Upper lobe of left lung (tissue), 6 donors: ENCODE measurements at regions not wholly inside any gene's neighbourhood (a gene's known extent, or its start where the extent isn't known, plus 50 kb on each side); places are given as distances from the start of the nearest gene placed in this dataset.

ENCODE experiments used
- ATAC-seq, 2 donors: fragments of 200-7000 bp; cut with Tn5 transposase; one replicate each; pipeline ENCODE4 v1.9.1; 2022; ENCODE audit warnings: mild to moderate bottlenecking in 2 of 2, moderate library complexity in 2 of 2; ENCODE audit not compliant: low FRiP score in 2 of 2
- DNase-seq, 2 donors: peaks; one replicate each; pipeline ENCODE4 v3.0.0-alpha.2; 2019 to 2020
- H3K27ac ChIP-seq, 4 donors: fragments of 200-600 bp; sonication (generic); one replicate each; pipeline ENCODE4 v1.5.1; 2016 to 2019
- H3K27me3 ChIP-seq, 4 donors: fragments of 200-600 bp; sonication (generic); one replicate each; pipeline ENCODE4 v1.5.1; 2017 to 2019
- H3K36me3 ChIP-seq, 4 donors: fragments of 200-600 bp; sonication (generic); one replicate each; pipeline ENCODE4 v1.5.1; 2016 to 2019
- H3K4me1 ChIP-seq, 4 donors: fragments of 200-600 bp; sonication (generic); one replicate each; pipeline ENCODE4 v1.5.1; 2018 to 2019
- H3K4me3 ChIP-seq, 4 donors: fragments of 200-600 bp; sonication (generic); one replicate each; pipeline ENCODE4 v1.5.1; 2017 to 2019; ENCODE audit warnings: mild to moderate bottlenecking in 2 of 4, moderate library complexity in 1 of 4
- H3K9me3 ChIP-seq, 4 donors: fragments of 200-600 bp; sonication (generic); one replicate each; pipeline ENCODE4 v1.5.1; 2018 to 2019
- EP300 ChIP-seq, 4 donors: sonication (generic); formaldehyde crosslinking; IDR thresholded peaks; one replicate each; pipeline ENCODE4 v1.5.1; 2017; ENCODE audit warnings: antibody characterized with exemption in 4 of 4, control low read depth in 2 of 4
- POLR2A ChIP-seq, 4 donors: fragments of 450-650 bp; IDR thresholded peaks; one replicate each; pipeline ENCODE4 v1.5.1; 2016 to 2017; ENCODE audit warnings: antibody characterized with exemption in 4 of 4, mild to moderate bottlenecking in 2 of 4
- POLR2AphosphoS5 ChIP-seq, 2 donors: sonication (generic); formaldehyde crosslinking; IDR thresholded peaks; one replicate each; pipeline ENCODE4 v1.5.1; 2017; ENCODE audit warnings: antibody characterized with exemption in 2 of 2
- WGBS, 2 donors: methylation state at CpG; one replicate each; pipeline ENCODE4 v1.1.5; 2017 to 2018; 5-methylcytosine and 5-hydroxymethylcytosine counted together
- TF ChIP-seq, protein P1 (sequence below), 6 experiments: fragments of 450-650 bp in 4 of 6; fragments of 200-600 bp in 2 of 6; sonication (generic) in 2 of 6; IDR thresholded peaks; one replicate each; pipeline ENCODE4 v1.5.1; 2016 to 2019; ENCODE audit warnings: antibody characterized with exemption in 6 of 6
- donor health status: DM: no; HTN: no; CAD: no; lungs with moderate emphysema.
- donor health status: DM: no; HTN: yes; CAD: no; lungs with severe emphysema.

DNA sequence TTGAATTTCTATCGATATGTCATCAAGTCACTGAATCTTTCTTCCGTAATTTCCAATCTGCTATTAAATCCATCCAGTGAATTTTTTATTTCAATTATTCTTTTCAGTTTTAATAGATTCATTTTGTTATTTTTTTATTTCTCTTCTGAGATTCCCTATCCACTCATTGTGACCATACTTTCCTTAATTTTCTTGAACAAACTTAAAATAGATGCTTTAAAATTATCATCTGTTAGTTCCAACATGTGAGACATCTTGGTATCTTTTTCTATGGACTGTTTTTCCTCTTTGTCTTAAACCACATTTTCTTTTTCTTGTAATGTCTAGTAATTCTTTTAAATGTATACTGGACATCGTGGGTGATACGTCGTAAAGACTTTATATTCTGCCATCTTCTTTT is 236.6 kb upstream of the TLE3 start:
- DNase-seq, result no peak
- no peak for ATAC-seq
- Histone ChIP-seq H3K36me3 (no peaks in the 10 kb centered on the region), H3K4me3 (no peak overlapping the region), H3K9me3 (peaks cover 0 to 14% (median 8%) of the 10 kb centered on the region in 4 donors), H3K27me3 (no peaks in the 10 kb centered on the region), H3K4me1 (peaks cover 0 to 3% (median 1%) of the 10 kb centered on the region in 4 donors), H3K27ac (no peak overlapping the region)
- TF ChIP-seq POLR2AphosphoS5 (IDR thresholded peaks at IDR 0.05) (no peak), EP300 (IDR thresholded peaks at IDR 0.05) (no peak), POLR2A (IDR thresholded peaks at IDR 0.05) (no peak)
- TF ChIP-seq, protein P1, sequence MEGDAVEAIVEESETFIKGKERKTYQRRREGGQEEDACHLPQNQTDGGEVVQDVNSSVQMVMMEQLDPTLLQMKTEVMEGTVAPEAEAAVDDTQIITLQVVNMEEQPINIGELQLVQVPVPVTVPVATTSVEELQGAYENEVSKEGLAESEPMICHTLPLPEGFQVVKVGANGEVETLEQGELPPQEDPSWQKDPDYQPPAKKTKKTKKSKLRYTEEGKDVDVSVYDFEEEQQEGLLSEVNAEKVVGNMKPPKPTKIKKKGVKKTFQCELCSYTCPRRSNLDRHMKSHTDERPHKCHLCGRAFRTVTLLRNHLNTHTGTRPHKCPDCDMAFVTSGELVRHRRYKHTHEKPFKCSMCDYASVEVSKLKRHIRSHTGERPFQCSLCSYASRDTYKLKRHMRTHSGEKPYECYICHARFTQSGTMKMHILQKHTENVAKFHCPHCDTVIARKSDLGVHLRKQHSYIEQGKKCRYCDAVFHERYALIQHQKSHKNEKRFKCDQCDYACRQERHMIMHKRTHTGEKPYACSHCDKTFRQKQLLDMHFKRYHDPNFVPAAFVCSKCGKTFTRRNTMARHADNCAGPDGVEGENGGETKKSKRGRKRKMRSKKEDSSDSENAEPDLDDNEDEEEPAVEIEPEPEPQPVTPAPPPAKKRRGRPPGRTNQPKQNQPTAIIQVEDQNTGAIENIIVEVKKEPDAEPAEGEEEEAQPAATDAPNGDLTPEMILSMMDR (IDR thresholded peaks at IDR 0.05), result no peak
- WGBS, 2 donors, result 96 to 98% methylated on average over 5 of the region's 5 CpGs

DNA sequence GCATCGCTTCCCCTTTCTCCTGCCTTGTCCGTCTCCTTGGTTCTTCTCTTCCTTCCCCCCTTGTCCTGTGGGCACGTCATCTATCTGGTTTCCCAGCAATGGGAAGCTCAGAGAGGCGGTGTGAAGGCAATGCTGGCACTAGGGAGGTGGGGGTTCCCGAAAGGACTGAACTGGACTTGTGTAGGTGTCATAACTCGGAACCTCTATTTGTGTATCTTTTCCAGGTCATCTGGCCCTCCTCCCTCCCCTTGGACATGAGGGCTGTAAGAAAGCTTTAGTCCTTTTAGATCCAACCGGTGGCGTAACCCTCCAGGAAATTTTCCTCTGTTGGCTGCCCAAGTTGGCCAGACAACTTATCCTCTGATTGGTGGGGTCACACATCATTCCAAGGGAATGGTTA is 231.5 kb upstream of the TLE3 start:
- DNase-seq (no peak), ATAC-seq (peak in 1 of 2 donors; percentile 39)
- H3K4me3 ChIP-seq, result no peak overlapping the region
- no peaks in the 10 kb centered on the region for H3K36me3 ChIP-seq
- peaks cover 10 to 22% (median 18%) of the 10 kb centered on the region in 4 donors for H3K4me1 ChIP-seq
- no peaks in the 10 kb centered on the region for H3K27me3 ChIP-seq
- H3K27ac ChIP-seq, result no peak overlapping the region
- peaks cover 0 to 3% (median 1%) of the 10 kb centered on the region in 4 donors for H3K9me3 ChIP-seq
- 67 to 80% methylated on average over 8 of the region's 8 CpGs for WGBS, 2 donors
- TF ChIP-seq EP300 (IDR thresholded peaks at IDR 0.05), result no peak

DNA sequence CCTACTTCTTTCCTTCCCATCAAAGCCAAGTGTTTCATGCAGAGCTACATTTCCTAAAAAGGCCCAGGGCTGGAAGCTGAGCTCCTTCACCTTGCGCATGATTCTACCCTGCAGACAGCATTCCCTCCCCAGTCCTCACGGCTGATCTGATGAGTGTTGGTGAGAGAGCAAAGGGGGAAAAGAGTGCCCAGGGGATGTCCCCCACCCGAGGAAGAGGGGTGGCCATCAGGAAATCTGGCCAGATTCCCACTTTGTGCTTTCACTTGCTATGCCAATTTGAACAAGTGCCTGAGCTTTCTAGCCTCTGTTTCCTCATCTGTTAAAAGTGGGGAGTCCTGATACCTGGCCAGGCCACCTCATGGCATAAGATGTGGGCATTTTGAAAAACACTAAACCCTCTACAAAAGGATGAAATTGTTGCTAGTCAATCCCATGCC is 231.0 kb upstream of the TLE3 start:
- TF ChIP-seq EP300 (IDR thresholded peaks at IDR 0.05), result no peak
- H3K36me3 ChIP-seq, result no peaks in the 10 kb centered on the region
- peak in 1 of 2 donors; percentile 7 for ATAC-seq
- H3K27me3 ChIP-seq, result no peaks in the 10 kb centered on the region
- H3K9me3 ChIP-seq, result no peaks in the 10 kb centered on the region
- no peak overlapping the region for H3K4me3 ChIP-seq
- H3K4me1 ChIP-seq, result peaks cover 15 to 27% (median 22%) of the 10 kb centered on the region in 4 donors
- DNase-seq, result no peak
- H3K27ac ChIP-seq, result peak overlapping the region in 1 of 4 donors; percentile 40
- 58 to 65% methylated on average over 3 of the region's 3 CpGs for WGBS, 2 donors

DNA sequence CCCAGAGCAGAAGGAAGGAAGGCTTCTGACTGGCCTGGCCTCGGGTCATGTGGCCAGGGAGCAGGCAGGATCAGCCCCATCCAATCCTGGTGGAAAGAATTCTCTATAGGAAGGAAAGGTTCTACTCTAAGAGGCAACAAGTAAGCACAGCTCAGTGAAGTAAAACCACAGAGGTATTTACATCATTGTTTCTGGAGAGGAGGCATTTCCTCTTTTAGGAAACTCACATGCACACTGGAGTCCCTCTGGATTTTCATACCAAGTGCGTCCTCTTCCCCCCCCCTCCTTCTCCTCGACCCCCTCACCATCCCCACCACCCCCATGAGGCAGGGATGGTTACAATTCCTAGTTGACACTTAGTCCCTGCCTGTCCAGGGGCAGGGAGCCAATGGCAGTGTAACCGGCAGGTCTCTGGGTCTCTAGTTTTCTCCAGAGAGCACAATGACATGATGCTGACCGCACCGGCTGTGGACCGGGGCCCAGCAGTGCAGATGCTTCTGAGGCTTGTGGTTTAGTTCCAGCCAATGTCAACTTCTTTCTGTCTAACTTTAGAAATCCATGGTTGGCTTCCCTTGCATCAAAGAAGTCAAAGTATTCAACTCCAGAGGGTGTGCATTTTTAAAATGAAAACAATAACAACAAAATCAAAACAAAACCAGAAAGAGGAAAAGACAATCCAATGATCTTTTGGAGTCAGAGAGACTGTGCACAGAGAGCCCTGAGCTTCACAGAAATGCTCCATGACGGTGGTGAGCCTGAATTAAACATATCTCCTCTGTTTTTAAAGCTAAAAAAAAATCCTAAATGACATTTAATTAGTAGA is 230.3 kb upstream of the TLE3 start:
- Histone ChIP-seq H3K27ac (no peak overlapping the region), H3K36me3 (no peaks in the 10 kb centered on the region), H3K4me3 (no peak overlapping the region), H3K27me3 (no peaks in the 10 kb centered on the region), H3K9me3 (no peaks in the 10 kb centered on the region), H3K4me1 (peaks cover 21 to 33% (median 29%) of the 10 kb centered on the region in 4 donors)
- DNase-seq, result no peak
- ATAC-seq, result peak in 1 of 2 donors; percentile 73
- WGBS, 2 donors, result 45 to 52% methylated on average over 5 to 8 of the region's 8 CpGs
- TF ChIP-seq, protein P1 (IDR thresholded peaks at IDR 0.05), result no peak
- TF ChIP-seq POLR2AphosphoS5 (IDR thresholded peaks at IDR 0.05), result no peak
- TF ChIP-seq EP300 (IDR thresholded peaks at IDR 0.05), result no peak
- no peak for TF ChIP-seq POLR2A (IDR thresholded peaks at IDR 0.05)

DNA sequence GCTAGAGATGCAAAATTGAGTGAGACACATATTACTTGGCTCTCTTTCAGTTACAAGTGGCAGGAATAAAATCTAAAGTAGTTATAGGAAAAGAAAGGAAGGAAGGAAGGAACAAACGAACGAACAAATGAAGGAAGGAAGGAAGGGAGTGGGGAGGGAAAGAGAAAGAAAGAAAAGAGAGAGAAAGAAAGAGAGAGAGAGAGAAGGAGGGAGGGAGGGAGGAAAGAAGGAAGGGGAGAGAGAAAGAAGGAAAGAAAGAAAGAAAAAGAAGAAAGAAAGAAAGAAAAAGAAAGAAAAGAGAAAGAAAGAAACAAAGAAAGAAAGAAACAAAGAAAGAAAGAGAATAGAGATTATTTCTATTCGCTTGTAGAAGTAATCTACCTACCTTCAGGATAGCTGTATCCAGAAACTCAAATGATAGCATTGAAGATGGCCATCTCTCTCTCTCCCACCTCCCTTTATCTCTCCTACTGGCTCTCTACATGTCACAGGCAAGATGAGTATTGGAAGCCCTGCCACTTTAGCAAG is 229.7 kb upstream of the TLE3 start:
- no peak for DNase-seq
- no peaks in the 10 kb centered on the region for H3K36me3 ChIP-seq
- 71 to 73% methylated on average over 3 of the region's 3 CpGs for WGBS, 2 donors
- TF ChIP-seq POLR2AphosphoS5 (IDR thresholded peaks at IDR 0.05) (no peak), EP300 (IDR thresholded peaks at IDR 0.05) (no peak), POLR2A (IDR thresholded peaks at IDR 0.05) (no peak)
- TF ChIP-seq, protein P1 (IDR thresholded peaks at IDR 0.05), result no peak
- peaks cover 27 to 39% (median 33%) of the 10 kb centered on the region in 4 donors for H3K4me1 ChIP-seq
- no peak overlapping the region for H3K4me3 ChIP-seq
- no peaks in the 10 kb centered on the region for H3K9me3 ChIP-seq
- no peak overlapping the region for H3K27ac ChIP-seq
- ATAC-seq, result no peak
- H3K27me3 ChIP-seq, result no peaks in the 10 kb centered on the region
